Hepatocyte (in vitro differentiated cells): ENCODE measurements at regions not wholly inside any gene's neighbourhood (a gene's known extent, or its start where the extent isn't known, plus 50 kb on each side); places are given as distances from the start of the nearest gene placed in this dataset.

ENCODE experiments used
- CTCF ChIP-seq: fragments of 200-600 bp; sonication (generic); IDR thresholded peaks from 2 replicates; pipeline ENCODE4 v1.5.1; 2016; ENCODE audit warnings: antibody characterized with exemption, mild to moderate bottlenecking; ENCODE audit not compliant: poor library complexity
- EZH2 ChIP-seq: fragments of 200-600 bp; sonication (generic); IDR thresholded peaks from 2 replicates; pipeline ENCODE4 v1.6.1; 2016; ENCODE audit warnings: antibody characterized with exemption, mild to moderate bottlenecking, borderline replicate concordance
- EZH2phosphoT487 ChIP-seq: fragments of 200-600 bp; sonication (generic); IDR thresholded peaks from one replicate; pipeline ENCODE4 v1.6.1; 2018; ENCODE audit warnings: antibody characterized with exemption, mild to moderate bottlenecking, low read depth, moderate library complexity; ENCODE audit not compliant: unreplicated experiment, severe bottlenecking

GRCh38 chrX:39497702-39498265, 600.0 kb downstream of the BCOR start:
- TF ChIP-seq CTCF (no peak), EZH2 (no peak), EZH2phosphoT487 (no peak)
